IMR-90 (cell line): ENCODE measurements at regions not wholly inside any gene's neighbourhood (a gene's known extent, or its start where the extent isn't known, plus 50 kb on each side); places are given as distances from the start of the nearest gene placed in this dataset.

Experiments used
- ATAC-seq: fragments of 200-7000 bp; cut with Tn5 transposase; 2 replicates; pipeline ENCODE4 v1.9.1; 2020; ENCODE audit warnings: low read depth, mild to moderate bottlenecking, moderate library complexity
- BruUV-seq: library from RNA; stranded (reverse); fragments of 400-500 nt; replicated peaks from 2 replicates; lab custom pipeline; 2021; lab: Mats Ljungman, UMichigan
- CTCF ChIA-PET: fragments of 300-600 bp; formaldehyde crosslinking; extraction: SDS; loops from one replicate; lab custom pipeline; 2021; ENCODE audit warnings: antibody characterized with exemption; lab: Yijun Ruan, JAX
- POLR2A ChIA-PET: fragments of 300-600 bp; sonication (Branson Sonifier 250); formaldehyde crosslinking; loops from one replicate; lab custom pipeline; 2022; ENCODE audit warnings: antibody characterized with exemption; ENCODE audit not compliant: unreplicated experiment; lab: Charles Lee
- DNase-seq: peaks from one replicate; pipeline ENCODE4 v3.0.0; 2013
- H2AFZ ChIP-seq: replicated peaks from 2 replicates; pipeline ENCODE3; 2013; ENCODE audit warnings: low read length, mild to moderate bottlenecking; ENCODE audit not compliant: poor library complexity
- H2AK5ac ChIP-seq: 2 replicates; pipeline ENCODE4 v1.6.1; 2013; ENCODE audit warnings: low read depth, low read length, inconsistent platforms
- H2AK9ac ChIP-seq: replicated peaks from 2 replicates; pipeline ENCODE3; 2013; ENCODE audit warnings: mild to moderate bottlenecking, low read depth, low read length, moderate library complexity; ENCODE audit not compliant: poor library complexity
- H2BK120ac ChIP-seq: 2 replicates; pipeline ENCODE4 v1.6.1; 2013; ENCODE audit warnings: low read depth, low read length, inconsistent platforms
- H2BK15ac ChIP-seq: 3 replicates; pipeline ENCODE4 v1.6.1; 2013; ENCODE audit warnings: low read depth, low read length, inconsistent platforms
- H2BK20ac ChIP-seq: 2 replicates; pipeline ENCODE4 v1.6.1; 2013; ENCODE audit warnings: low read depth, mild to moderate bottlenecking, inconsistent platforms, low read length, moderate library complexity
- H2BK5ac ChIP-seq: 2 replicates; pipeline ENCODE4 v1.6.1; 2013; ENCODE audit warnings: mild to moderate bottlenecking, low read depth, low read length, inconsistent platforms; ENCODE audit not compliant: poor library complexity, severe bottlenecking
- H3K14ac ChIP-seq: replicated peaks from 2 replicates; pipeline ENCODE4 v1.6.1; 2013; ENCODE audit warnings: low read depth, low read length, inconsistent platforms
- H3K18ac ChIP-seq: 2 replicates; pipeline ENCODE4 v1.6.1; 2013; ENCODE audit warnings: low read depth, low read length, control low read depth
- H3K23ac ChIP-seq: 2 replicates; pipeline ENCODE4 v1.6.1; 2013; ENCODE audit warnings: low read depth, low read length, inconsistent platforms
- H3K27ac ChIP-seq: 2 replicates; pipeline ENCODE4 v1.5.1; 2013; ENCODE audit warnings: mild to moderate bottlenecking, control low read depth, low read length; ENCODE audit not compliant: insufficient read depth
- H3K27me3 ChIP-seq: 2 replicates; pipeline ENCODE4 v1.6.1; 2013; ENCODE audit warnings: low read length; ENCODE audit not compliant: control insufficient read depth, insufficient read depth
- H3K36me3 ChIP-seq: 2 replicates; pipeline ENCODE4 v1.6.1; 2013; ENCODE audit warnings: low read length, mixed read lengths; ENCODE audit not compliant: control insufficient read depth, insufficient read depth
- H3K4ac ChIP-seq: 2 replicates; pipeline ENCODE4 v1.6.1; 2013; ENCODE audit warnings: low read depth, low read length, inconsistent platforms
- H3K4me1 ChIP-seq: 2 replicates; pipeline ENCODE4 v1.6.1; 2013; ENCODE audit warnings: low read length, mixed read lengths; ENCODE audit not compliant: control insufficient read depth, insufficient read depth
- H3K4me2 ChIP-seq: 2 replicates; pipeline ENCODE4 v1.6.1; 2013; ENCODE audit warnings: low read depth, mild to moderate bottlenecking, control low read depth, low read length, moderate library complexity
- H3K4me3 ChIP-seq: 2 replicates; pipeline ENCODE4 v1.5.1; 2013; ENCODE audit warnings: low read depth, mild to moderate bottlenecking, control low read depth, low read length, moderate library complexity; ENCODE audit not compliant: insufficient read depth
- H3K56ac ChIP-seq: 2 replicates; pipeline ENCODE4 v1.6.1; 2013; ENCODE audit warnings: low read length, inconsistent platforms; ENCODE audit not compliant: insufficient read depth; ENCODE audit errors: extremely low read depth
- H3K79me1 ChIP-seq, 2 experiments: 2 replicates each; pipeline ENCODE4 v1.6.1; 2013; ENCODE audit warnings: low read length in 2 of 2, inconsistent platforms in 1 of 2, low read depth in 1 of 2
- H3K9ac ChIP-seq: 2 replicates; pipeline ENCODE4 v1.6.1; 2013; ENCODE audit warnings: low read depth, low read length, control low read depth
- H3K9me1 ChIP-seq: 2 replicates; pipeline ENCODE4 v1.6.1; 2013; ENCODE audit warnings: low read length, inconsistent platforms; ENCODE audit not compliant: insufficient read depth
- H3K9me3 ChIP-seq: 2 replicates; pipeline ENCODE4 v1.6.1; 2013; ENCODE audit warnings: low read length; ENCODE audit not compliant: control insufficient read depth, insufficient read depth
- H4K20me1 ChIP-seq: 2 replicates; pipeline ENCODE4 v1.6.1; 2013; ENCODE audit warnings: low read length, inconsistent platforms; ENCODE audit not compliant: insufficient read depth
- H4K5ac ChIP-seq: 2 replicates; pipeline ENCODE4 v1.6.1; 2013; ENCODE audit warnings: mild to moderate bottlenecking, low read depth, low read length, control low read depth
- H4K8ac ChIP-seq, 2 experiments: 2 replicates each; pipeline ENCODE4 v1.6.1; 2013; ENCODE audit warnings: low read depth in 2 of 2, low read length in 2 of 2, control low read depth in 1 of 2, inconsistent platforms in 1 of 2
- H4K91ac ChIP-seq: 2 replicates; pipeline ENCODE4 v1.6.1; 2013; ENCODE audit warnings: low read depth, low read length, inconsistent platforms; ENCODE audit not compliant: insufficient read depth
- FOS ChIP-seq: fragments of 150-350 bp; IDR thresholded peaks from 2 replicates; pipeline ENCODE4 v1.6.1; 2016; ENCODE audit warnings: low read depth, low read length
- MXI1 ChIP-seq: IDR thresholded peaks from 2 replicates; pipeline ENCODE4 v1.6.1; 2012; ENCODE audit warnings: low read depth, mild to moderate bottlenecking, low read length, moderate library complexity, borderline replicate concordance
- WGBS, 2 experiments: methylation state at CpG; one replicate each; pipeline versions ENCODE4 v1.1.5 to v1.1.7; 2013; ENCODE audit warnings: missing lambda C conversion rate in 2 of 2; ENCODE audit not compliant: insufficient read length in 1 of 2; ENCODE audit errors: extremely low coverage in 2 of 2; 5-methylcytosine and 5-hydroxymethylcytosine counted together
- dilution Hi-C: fragments of 300-500 bp; cut with HindIII; formaldehyde crosslinking; loops from one replicate; pipeline ENCODE4 v1.14.3; 2018; ENCODE audit warnings: low sequenced_read_pairs; ENCODE audit not compliant: unreplicated experiment
- in situ Hi-C: fragments of 300-500 bp; cut with MboI; formaldehyde crosslinking; loops from 3 replicates; pipeline ENCODE4 v1.14.3; 2019; ENCODE audit warnings: low sequenced_read_pairs, inconsistent platforms, mixed read lengths
- intact Hi-C: fragments of 100-400 bp; cut with micrococcal nuclease; formaldehyde crosslinking; loops from 2 replicates; pipeline ENCODE4 v1.10.0; 2022

GRCh38 chr21:22597660-22598255 lies 1599.5 kb downstream of the NCAM2 start:
- BruUV-seq, result no TSS peak
- in situ Hi-C loops (no loop called here), intact Hi-C loops (no loop called here), dilution Hi-C loops (no loop called here)
- Histone ChIP-seq H2AK5ac (no peak overlapping the region), H3K4ac (no peak overlapping the region), H2BK120ac (no peak overlapping the region), H3K9me3 (peaks cover 12% of the 10 kb centered on the region), H3K27me3 (no peaks in the 10 kb centered on the region), H3K9ac (no peak overlapping the region), H4K91ac (no peak overlapping the region), H3K4me1 (no peaks in the 10 kb centered on the region), H3K14ac (no peak overlapping the region), H3K4me3 (no peak overlapping the region), H3K23ac (no peak overlapping the region), H3K9me1 (no peaks in the 10 kb centered on the region), H3K79me1 (no peaks in the 10 kb centered on the region), H4K20me1 (no peaks in the 10 kb centered on the region), H4K8ac (no peak overlapping the region), H2AK9ac (no peak overlapping the region), H3K27ac (no peak overlapping the region), H3K56ac (no peak overlapping the region), H3K18ac (no peak overlapping the region), H3K4me2 (no peak overlapping the region), H2BK5ac (no peak overlapping the region), H2AFZ (no peak overlapping the region), H4K5ac (no peak overlapping the region), H3K36me3 (no peaks in the 10 kb centered on the region), H2BK20ac (no peak overlapping the region), H2BK15ac (no peak overlapping the region)
- POLR2A ChIA-PET, result no interaction called here
- no peak for DNase-seq
- CTCF ChIA-PET, result no interaction called here
- no peak for ATAC-seq
- no peak for TF ChIP-seq MXI1
- no peak for TF ChIP-seq FOS
- WGBS, 2 experiments, result 20% methylated on average over 2 of the region's 31 CpGs; no CpG with 5 or more reads in 1 of the 2 experiments
